ENCODE measurements at regions not wholly inside any gene's neighbourhood (a gene's known extent, or its start where the extent isn't known, plus 50 kb on each side); places are given as distances from the start of the nearest gene placed in this dataset.

GRCh38 chr4:30920043-30920442, 199.9 kb downstream of the PCDH7 start:
- H3K14ac ChIP-seq (ENCODE audit: insufficient read depth, low read length) = no peak overlapping the region
- Mint-ChIP-seq H3K27me3 (ENCODE audit: low read depth) (no peaks in the 10 kb centered on the region), H3K36me3 (ENCODE audit: insufficient read depth in 1 of 3, low read depth in 3 of 3) (peaks cover 0 to 8% (median 0%) of the 10 kb centered on the region in 3 experiments; a peak in 1 of 7 replicates), H3K9me3 (no peaks in the 10 kb centered on the region), H3K4me1 (peaks cover 43 to 45% of the 10 kb centered on the region in 2 experiments), H3K27ac (peak overlapping the region; percentile 0 to 85 (median 84); a peak in 5 of 7 replicates), H3K4me3 (no peak overlapping the region)
- H4K20me1 ChIP-seq (ENCODE audit: control insufficient read depth, insufficient read depth, insufficient read length) = no peaks in the 10 kb centered on the region
- H3K4me2 ChIP-seq (ENCODE audit: insufficient read depth, insufficient read length, low read length) = no peak overlapping the region
- DNase-seq = peak; percentile 54
- WGBS (ENCODE audit: extremely low coverage, insufficient read length, low lambda C conversion rate) = no CpG with 5 or more reads among the region's 11 CpGs
- no peaks in the 10 kb centered on the region for H3K23me2 ChIP-seq (ENCODE audit: insufficient read length, low read depth, low read length, poor library complexity, severe bottlenecking)
- no peaks in the 10 kb centered on the region for H3K79me1 ChIP-seq (ENCODE audit: insufficient read depth, low read depth, low read length, poor library complexity, severe bottlenecking)
- no peak overlapping the region for H2BK20ac ChIP-seq (ENCODE audit: low read depth, low read length, poor library complexity, severe bottlenecking)
- H3T11ph ChIP-seq (ENCODE audit: low read length) = no peak overlapping the region
- no peaks in the 10 kb centered on the region for H3K27me3 ChIP-seq (ENCODE audit: insufficient read depth, low read length)
- H2BK12ac ChIP-seq (ENCODE audit: insufficient read length, low read depth, low read length) = no peak overlapping the region
- no peak overlapping the region for H2AFZ ChIP-seq (ENCODE audit: low read length)
- H4K5ac ChIP-seq (ENCODE audit: insufficient read length, low read depth, low read length) = no peak overlapping the region
- H3K18ac ChIP-seq (ENCODE audit: insufficient read length, low read depth, low read length) = no peak overlapping the region
- no peak overlapping the region for H2BK120ac ChIP-seq (ENCODE audit: low read depth, low read length, poor library complexity, severe bottlenecking)
- H3K56ac ChIP-seq (ENCODE audit: insufficient read length, low read depth, low read length) = no peak overlapping the region
- H2BK15ac ChIP-seq (ENCODE audit: low read depth, low read length) = no peak overlapping the region
- no peak for TF ChIP-seq CTCF (conservative IDR thresholded peaks at IDR 0.05)
- no peak overlapping the region for H3K27ac ChIP-seq (ENCODE audit: insufficient read length, low read depth, low read length)
- H3K4ac ChIP-seq (ENCODE audit: low read depth, low read length) = no peak overlapping the region
- H3K9ac ChIP-seq (ENCODE audit: extremely low read depth, insufficient read length, low read length) = no peak overlapping the region
- no peaks in the 10 kb centered on the region for H3K4me1 ChIP-seq (ENCODE audit: insufficient read depth, low read length)
- H2AK5ac ChIP-seq (ENCODE audit: insufficient read length, low read length) = no peak overlapping the region
- H4K8ac ChIP-seq (replicated peaks; ENCODE audit: insufficient read length, low read depth, low read length) = no peak overlapping the region
- H2BK5ac ChIP-seq (ENCODE audit: insufficient read length, low read length) = no peak overlapping the region
- H3K79me2 ChIP-seq (ENCODE audit: insufficient read depth, low read length) = no peaks in the 10 kb centered on the region
- no peak overlapping the region for H4K91ac ChIP-seq (ENCODE audit: insufficient read length, low read depth, low read length)
- H3K23ac ChIP-seq (ENCODE audit: insufficient read length, low read depth, low read length) = no peak overlapping the region
- H3K9me3 ChIP-seq (ENCODE audit: control insufficient read depth, low read depth, low read length) = no peaks in the 10 kb centered on the region

Measured in H9 (cell line).